ENCODE measurements at regions not wholly inside any gene's neighbourhood (a gene's known extent, or its start where the extent isn't known, plus 50 kb on each side); places are given as distances from the start of the nearest gene placed in this dataset.

DNA sequence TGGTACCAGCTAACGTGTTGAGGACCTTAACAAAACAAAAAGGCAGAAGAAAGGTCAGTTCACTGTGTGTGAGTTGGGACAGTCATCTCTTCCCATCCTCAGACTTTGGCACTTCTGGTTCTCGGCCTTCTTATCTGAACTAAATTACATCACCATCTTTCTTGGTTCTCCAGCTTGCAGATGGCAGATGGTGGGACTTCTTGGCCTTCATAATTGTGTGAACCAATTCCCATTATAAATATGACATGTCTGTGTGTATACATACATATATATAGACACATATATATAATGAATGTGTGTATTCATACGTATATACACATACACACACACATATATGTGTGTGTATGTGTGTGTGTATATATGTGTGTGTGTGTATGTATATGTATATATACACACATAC lies 301.2 kb upstream of the TRIB2 start:
- no peak for DNase-seq (ENCODE audit: low read depth in 2 of 2)

DNA sequence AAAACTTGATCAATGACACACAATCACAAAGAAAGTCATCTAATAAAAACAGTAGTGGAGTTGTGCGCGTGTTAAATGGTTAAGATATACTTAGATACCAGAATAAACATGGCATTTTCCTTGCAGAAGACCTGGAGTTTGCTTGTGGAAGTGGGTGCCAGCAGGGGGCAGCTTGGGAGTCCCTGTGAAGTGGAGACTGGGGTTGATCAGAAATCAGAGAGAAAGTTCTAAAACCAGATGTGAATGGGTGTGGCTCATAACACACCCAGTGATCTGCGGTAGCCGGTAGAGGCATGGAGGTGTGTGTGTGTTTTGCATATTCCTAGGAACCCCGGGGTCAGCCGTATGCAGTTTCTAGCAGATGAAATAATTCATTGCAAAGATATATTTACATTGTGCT lies 300.1 kb upstream of the TRIB2 start:
- no peak for DNase-seq (ENCODE audit: low read depth in 2 of 2)

DNA sequence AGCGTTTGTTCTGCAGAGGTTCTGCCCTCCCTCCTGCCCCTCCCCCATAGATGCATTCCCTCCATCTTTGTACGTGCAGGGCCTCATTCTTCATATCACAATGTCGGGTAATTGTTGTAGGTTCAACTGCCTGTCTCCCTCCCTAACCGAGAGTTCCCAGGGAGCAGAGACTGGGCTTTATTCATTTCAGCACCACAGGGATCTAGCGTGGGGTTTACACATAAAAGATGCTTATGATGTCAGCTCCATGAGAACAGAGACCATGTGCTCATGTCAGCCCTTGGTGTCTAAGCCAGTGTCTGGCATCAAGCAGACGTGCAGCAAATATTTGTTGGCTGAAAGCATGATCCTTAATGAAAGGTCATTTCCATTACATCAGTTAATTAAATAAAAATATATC lies 298.9 kb upstream of the TRIB2 start:
- no peak for DNase-seq (ENCODE audit: low read depth in 2 of 2)

DNA sequence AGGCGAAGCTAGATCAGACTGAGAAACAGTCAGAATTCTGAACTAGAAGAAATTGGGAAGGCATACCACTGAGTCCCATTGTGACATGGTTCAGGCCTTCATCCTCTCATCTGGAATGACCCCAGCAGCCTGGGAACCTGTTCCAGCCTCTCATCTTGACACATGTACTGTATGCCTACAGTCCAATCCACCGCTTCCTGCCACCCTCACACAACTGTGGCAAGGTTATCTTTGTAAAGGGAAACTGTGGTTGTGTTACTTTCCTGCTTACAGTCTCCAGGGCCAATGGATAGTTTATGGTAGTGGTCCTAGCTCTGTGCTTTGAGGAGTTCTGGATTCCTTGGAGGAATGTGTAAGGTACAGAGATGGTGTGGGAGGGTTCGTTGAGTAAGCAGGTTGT lies 296.9 kb upstream of the TRIB2 start:
- no peak for DNase-seq (ENCODE audit: low read depth in 2 of 2)

DNA sequence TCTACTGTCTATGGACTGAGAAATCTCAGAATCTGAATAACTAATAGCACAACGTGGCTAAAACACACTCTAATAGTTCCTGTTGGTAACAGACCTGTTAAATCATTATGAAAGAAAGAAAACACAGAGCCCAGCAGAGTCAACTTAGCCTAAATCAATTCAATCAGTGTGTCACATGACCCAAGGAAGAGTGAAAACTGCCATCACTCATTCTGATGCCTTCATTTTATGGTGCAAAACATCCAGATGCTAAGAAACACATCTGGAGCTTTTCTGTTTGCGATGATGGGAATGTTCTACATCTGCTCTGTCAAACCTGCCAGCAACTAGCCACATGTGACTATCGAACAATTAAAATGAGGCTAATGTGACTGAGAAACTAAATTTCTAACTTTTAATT lies 295.7 kb upstream of the TRIB2 start:
- no peak for DNase-seq (ENCODE audit: low read depth in 2 of 2)

DNA sequence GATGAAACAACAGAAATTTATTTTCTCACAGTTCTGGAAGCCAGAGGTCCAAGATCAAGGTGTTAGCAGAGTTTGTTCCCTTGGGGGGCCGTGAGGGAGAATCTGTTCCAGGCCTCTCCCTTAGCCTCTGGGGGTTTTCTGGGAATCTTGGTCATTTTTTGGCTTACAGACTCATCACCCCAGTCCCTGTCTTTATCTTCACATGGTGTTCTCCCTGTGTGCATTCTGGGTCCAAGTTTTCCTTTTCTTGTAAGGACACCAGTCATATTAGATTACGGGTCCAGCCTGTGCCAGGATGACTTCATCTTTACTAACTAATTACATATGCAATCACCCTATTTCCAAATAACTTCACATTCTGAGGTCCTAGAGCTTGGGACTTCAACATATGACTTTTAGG lies 292.5 kb upstream of the TRIB2 start:
- no peak for DNase-seq (ENCODE audit: low read depth in 2 of 2)

DNA sequence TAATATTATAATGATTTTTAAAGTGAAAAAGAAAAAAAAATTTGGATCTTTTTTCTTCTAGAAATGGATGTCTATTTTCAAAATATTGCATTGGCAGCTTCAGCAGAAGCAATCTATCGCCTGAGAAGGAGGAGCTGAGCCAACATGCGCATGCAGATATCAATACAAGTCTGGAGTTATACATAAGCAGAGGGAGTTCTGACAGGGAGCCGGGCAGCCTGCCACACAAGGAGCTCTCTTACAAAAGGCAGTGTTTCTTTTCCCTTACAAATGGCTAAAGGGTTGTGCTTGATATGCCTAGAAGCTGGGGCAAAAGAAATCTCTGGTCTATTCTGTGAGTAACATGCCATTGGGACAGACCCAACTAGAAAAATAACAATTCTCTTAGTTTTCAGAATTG lies 291.9 kb upstream of the TRIB2 start:
- DNase-seq (ENCODE audit: low read depth in 2 of 2): no peak

DNA sequence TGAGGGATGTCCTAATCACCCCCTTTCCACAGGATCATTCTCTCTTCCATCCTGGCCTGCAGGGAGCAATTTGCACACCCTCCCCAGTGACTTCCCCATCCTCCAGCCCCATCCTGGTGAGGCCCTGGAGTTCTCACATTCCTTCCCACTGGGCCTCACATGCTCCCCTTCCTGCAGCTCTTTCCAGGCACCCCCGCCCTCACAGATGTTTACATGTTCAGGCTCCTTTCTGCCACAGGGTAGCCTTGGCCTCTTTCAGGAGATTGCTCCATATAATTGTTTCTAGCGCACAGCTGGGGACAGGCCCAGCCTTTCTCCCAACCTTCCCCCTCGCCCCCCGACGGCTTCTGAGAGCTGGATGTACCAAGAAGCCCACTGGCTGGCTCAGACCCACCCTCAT lies 288.4 kb upstream of the TRIB2 start:
- DNase-seq (ENCODE audit: low read depth in 2 of 2): no peak

DNA sequence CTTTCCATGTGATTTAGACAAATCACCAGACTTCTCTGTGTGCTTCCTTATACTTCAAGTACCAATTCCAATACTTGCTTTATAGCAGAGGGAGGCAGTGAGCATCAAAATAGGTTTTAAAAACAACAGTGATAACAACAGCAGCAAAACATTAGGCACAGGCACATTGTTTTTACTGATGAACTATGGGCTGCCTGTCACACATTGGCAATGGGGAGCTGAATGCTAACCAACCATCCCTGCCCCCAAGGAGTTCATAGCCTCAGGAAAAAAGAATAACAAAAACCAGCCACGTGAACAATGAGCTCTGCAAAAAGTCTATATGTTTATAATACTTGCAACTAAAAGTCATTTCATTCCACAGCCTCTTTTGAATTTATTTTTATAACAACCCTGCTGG lies 287.9 kb upstream of the TRIB2 start:
- DNase-seq (ENCODE audit: low read depth in 2 of 2): no peak

DNA sequence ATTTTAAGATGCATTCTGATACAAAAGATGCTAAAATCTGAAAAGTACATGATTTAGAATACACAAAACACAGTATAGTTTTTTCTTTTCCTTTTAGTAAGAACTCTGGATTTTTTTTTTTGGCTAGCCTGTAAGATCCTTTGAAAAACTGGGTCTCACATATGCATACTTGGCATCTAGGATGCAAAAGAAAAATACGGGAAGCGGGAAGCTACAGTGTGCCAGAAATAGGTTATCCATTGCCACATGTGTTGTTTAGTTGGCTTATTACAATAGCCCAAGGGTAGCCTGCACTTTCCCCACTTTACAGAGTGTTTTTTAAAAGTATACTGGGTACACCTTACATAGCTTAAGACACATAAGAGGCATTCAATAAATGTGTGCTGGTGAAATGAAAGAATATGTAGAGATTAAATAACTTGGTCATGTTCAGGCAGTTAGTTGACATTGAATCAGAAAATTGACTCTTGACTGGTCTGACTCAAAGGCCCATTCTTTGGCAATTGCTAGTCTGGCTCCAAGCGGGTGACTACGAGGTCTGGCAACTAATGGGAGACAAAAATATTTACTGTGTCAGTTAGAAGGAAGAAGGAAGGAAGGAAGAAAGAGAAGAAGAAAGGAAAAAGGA lies 286.8 kb upstream of the TRIB2 start:
- DNase-seq (ENCODE audit: low read depth in 2 of 2): no peak

DNA sequence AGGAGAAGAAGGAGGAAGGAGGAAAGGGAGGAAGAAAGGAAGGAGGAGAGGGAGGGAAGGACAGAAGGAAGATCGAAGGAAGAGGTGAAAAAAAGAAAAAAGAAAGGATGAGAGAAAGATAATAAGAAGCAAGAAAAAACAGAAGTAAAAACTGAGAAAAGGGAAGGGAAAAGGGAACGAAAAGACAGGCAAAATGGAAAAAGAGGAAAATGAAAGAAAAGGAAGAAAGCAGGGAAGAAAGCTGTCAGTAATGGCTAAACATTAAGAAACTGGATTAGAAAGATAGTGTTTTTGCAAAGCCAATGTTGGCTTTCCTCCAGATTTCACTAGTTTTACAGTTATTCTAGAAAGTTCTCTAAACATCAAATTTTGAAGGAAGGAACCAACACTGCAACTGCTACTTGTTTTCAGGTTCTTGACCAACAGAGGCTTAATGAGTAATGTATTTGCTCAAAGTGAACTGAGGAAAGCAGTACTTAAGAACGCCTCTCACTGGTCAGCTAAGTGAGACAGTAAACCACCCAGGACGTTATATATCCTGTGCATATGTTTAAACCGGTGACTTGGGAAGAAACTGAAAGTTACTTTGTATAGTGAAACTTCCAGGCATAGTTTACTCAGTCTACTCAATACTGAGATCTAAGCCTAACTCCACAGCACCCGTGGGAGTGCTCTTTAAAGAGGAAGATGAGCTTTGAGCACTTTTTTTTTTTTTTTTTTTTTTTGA lies 286.2 kb upstream of the TRIB2 start:
- DNase-seq (ENCODE audit: low read depth in 2 of 2): no peak

DNA sequence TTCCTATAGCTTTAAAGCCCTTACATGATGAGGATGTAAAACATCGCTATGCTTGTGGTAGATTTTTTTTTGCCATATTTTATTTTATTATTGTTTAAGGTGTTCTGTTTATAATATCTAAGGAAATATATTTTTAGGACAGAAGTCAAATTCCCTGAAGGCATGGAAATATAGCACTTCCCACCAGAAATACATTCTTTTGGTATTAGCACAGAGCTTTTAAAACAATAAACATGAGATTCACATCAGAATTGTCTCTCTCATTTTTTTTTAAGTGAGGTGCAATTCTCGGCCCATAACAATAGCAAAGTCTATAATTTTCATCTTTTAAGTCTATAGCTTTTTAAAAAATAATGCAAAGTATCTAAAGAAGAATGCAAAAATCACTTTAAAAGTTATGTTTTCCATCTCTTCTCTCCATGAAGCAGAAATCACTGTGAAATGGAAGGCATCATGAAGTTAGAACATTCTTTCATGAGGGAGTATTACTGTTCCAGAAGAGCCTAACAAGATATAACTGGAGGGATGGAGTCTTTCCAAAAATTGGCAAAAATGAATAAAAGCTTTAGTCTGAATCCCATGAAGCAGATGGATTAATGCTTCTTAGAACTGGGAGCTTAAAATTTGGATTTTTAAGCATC lies 283.6 kb upstream of the TRIB2 start:
- no peak for DNase-seq (ENCODE audit: low read depth in 2 of 2)

DNA sequence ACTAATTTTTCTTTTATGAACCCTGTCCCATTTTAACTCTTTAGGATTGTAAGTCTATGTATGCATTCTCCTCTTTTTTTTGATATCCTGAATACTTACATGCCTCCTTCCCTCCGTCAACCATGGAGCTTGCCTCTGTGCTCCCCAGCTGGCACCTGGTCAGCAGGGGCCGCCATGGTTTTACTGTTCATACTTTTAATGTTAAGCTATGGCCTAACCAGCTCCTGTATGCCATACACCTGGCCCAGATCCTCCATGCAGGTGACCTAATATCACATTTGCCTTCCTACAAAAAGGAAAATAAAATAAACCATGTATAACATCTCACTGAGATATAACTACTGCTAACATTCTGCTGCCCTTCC lies 283.1 kb upstream of the TRIB2 start:
- no peak for DNase-seq (ENCODE audit: low read depth in 2 of 2)

DNA sequence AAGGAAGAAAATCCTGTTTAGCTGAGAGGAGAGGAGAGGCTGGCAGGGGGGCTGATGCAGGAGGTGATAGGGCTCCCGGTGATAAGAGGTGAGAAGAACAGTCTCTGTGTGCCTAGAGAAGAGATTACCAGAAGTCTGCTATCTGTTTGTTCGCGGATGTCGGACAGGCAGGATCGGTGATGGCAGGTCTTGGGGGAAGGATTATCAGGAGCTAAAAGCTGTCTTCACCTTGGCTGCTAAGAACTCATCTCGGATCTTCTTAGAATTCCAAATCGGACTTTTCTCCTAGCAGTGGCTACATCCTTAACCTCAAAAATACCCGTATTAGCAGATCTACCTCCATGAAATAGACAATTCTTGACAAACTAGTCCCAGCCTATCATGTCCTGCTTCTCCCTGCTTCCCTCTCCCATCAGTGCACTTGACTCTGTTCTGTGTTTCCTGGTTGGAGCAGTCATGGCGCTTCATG lies 282.1 kb upstream of the TRIB2 start:
- no peak for DNase-seq (ENCODE audit: low read depth in 2 of 2)

DNA sequence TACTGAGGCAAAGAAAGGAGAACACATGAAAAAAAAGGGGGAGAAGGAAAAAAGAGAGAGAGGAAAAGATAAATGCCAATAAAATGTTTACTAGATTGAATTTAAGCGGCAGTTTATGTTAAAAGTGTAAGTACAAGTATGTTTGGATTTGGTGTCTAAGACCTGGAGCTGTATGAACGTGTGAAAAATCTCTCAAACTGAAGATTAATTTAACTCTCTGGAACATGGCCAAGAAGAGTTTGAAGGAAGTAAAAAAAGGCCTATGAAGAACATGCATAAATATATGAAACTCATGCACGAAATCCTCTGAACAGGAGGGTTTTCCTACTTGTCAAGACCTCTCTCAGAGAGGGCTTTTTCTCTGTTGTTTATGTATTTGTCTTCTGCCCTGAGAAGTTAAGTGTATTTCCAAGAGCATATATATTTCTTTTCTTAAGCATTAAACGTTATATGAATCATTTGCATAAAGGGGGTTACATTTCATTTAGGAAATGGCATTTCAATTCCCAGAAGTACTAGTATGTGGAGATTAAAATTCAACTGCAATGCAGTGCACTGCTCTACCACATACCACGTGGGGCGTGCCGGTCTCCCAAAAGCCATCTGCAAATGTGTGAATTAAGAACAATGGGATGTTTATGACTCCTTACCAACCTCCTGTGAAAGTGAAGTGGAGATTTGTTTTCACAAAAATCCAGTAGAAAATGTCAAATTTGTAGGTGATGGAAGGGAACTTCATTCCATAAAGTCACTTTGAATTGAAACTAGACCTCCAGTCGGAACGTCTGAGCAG lies 281.1 kb upstream of the TRIB2 start:
- DNase-seq (ENCODE audit: low read depth in 2 of 2): no peak

DNA sequence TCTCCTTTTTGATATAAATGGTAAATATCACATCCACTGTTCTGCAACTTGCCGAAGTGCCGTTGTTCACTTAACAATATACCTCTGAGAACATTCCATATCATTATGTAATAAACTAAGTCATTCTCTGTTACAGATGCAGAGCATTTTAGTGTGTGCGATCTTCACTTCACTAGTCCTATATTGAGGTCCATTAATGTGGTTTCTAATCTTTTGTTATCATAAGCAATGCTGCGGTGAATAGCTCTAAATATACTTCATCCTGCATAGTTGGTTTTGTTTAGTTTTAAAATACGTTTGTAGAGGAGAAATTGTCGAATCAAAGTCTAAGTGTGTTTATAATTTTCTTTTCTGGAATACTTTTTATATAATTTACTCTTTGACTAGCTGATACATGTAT lies 280.3 kb upstream of the TRIB2 start:
- no peak for DNase-seq (ENCODE audit: low read depth in 2 of 2)

DNA sequence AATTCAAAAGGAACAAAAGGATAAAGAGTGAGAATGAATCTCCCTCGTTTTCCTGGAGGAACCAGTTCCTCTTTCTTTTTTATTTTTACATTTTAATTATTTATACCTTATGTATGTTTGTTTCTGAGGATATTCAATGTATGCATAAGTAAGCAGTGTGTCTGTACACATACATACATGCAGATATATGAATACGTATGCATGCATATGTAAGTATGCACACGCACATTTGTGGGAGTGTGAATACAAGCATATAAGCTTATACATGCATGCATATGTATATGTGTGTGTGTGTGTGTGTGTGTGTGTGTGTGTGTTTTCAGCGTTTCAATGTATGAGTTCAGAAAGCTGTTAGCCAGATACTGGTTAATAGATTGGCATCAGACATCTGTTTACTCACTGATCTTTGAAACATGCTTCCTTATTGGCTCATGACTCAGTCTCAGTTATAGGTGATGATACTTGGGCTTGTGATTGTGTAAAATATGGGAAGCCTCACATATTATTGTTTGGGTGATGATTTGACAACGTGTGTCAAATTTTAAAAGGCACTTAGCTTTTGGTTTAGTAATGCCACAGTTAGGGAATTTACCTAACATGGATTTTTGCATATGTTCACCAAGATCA lies 279.7 kb upstream of the TRIB2 start:
- no peak for DNase-seq (ENCODE audit: low read depth in 2 of 2)

DNA sequence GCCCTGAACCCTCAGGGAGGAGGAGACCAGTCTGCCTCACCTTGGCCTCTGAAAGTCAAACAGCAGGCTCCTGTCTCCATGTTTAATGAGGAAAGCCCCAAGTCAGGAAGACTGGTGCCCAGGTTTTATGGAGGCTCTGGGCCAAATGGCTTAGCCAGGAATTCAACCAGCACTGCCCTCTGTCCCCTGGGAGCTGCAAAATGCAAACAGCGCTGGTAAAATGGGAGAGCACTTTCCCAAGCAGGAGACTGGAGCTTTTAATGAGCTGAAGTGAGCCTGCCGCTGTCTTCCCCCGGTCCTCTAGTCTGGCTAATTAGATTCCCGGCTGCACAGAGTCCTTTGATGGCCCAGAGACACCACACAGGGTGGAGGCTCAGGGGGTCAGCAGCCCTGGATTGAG lies 276.0 kb upstream of the TRIB2 start:
- no peak for DNase-seq (ENCODE audit: low read depth in 2 of 2)

DNA sequence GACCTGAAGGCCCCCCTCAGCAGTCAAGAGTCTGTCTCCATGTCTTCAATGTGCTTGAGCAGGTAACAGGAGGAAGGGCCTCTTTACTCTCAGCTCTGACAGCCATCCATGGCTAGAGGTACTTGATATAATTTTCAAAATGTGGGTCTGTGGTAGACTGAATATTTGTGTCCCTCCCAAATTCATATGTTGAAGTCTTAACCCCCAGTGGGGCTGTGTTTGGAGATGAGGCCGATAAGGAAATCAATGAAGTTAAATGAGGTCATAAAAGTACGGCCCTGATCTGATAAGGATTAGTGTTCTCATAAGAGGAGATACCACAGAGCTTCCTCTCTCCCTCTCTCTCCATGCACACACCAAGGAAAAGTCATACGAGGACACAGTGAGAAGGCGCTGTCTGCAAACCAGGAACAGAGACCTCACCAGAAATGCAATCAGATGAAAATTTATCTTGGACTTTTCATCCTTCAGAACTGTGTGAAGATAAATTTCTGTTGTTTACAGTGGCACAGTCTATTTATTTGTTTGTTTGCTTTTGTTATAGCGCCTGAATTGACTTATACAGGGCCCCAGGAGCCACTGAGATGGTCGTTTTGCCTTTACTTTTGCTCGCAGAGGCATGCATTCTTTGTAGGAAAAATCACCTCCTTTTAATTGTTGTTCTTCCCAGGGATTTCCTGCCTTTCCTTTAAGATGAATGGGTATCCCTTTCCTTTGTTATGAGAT lies 274.8 kb upstream of the TRIB2 start:
- no peak for DNase-seq (ENCODE audit: low read depth in 2 of 2)

DNA sequence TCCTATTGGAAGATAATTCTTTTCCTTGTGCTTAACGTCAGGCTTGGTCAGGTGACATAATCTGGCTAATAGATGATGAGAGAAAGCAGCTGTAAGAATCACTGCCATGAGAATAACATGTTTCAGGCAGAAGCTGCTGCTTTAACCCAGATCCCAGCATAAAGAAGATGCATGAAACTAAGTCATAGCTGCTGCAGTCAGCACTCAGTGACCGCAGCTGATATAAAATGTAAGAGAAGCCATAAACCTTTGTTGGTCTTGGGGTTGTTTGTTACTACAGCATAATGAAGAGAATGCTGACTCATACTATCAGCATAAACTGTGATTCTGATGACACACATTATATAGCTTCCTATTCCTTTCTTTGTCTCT lies 274.3 kb upstream of the TRIB2 start:
- no peak for DNase-seq (ENCODE audit: low read depth in 2 of 2)

DNA sequence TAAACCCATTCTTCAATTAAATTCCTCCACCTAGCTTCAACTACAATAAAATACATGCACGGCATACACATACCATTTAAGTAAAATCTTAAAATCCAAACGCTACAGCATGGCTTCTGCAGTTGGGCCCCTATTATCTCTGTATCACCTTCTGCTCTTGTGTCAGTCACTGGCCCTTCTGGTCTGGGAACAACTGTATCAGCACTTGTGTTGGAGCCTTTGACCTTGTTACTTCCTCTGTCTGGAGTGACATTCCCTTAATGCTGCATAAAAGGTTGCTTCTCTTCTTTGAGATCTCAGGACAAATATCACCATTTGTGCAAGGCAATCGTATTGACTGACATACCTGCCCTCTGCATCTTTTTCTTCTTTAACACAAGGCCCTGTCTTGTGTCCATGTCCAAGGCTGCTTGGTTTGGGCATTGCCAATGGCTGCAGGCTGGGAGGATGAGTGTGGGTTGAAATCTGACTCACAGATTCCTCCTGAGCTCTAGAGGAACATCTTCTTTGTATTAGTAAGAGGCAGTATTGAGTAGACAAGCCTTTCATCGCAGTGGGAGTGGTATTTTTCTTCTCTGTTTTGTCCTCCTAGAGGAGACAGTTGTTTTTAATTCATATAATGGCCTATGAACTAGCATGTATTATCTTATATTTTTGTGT lies 267.8 kb upstream of the TRIB2 start:
- no peak for DNase-seq (ENCODE audit: low read depth in 2 of 2)

Data from fibroblast of skin of left biceps (primary cell).